Muscle layer of duodenum (tissue), 2 donors: ENCODE measurements at regions not wholly inside any gene's neighbourhood (a gene's known extent, or its start where the extent isn't known, plus 50 kb on each side); places are given as distances from the start of the nearest gene placed in this dataset.

ENCODE experiments used
- H3K27ac ChIP-seq: one replicate; pipeline ENCODE4 v1.7.0; 2013; ENCODE audit warnings: mild to moderate bottlenecking, low read length
- H3K27me3 ChIP-seq: one replicate; pipeline ENCODE4 v1.7.0; 2013; ENCODE audit warnings: low read depth, mild to moderate bottlenecking, control low read depth, low read length
- H3K36me3 ChIP-seq, 2 donors: one replicate each; pipeline ENCODE4 v1.7.0; 2013; ENCODE audit warnings: low read length in 2 of 2, control low read depth in 1 of 2, mild to moderate bottlenecking in 1 of 2; ENCODE audit not compliant: insufficient read depth in 2 of 2, control insufficient read depth in 1 of 2
- H3K4me1 ChIP-seq, 2 donors: one replicate each; pipeline ENCODE4 v1.7.0; 2013; ENCODE audit warnings: low read length in 2 of 2, mild to moderate bottlenecking in 2 of 2, control low read depth in 1 of 2, moderate library complexity in 1 of 2; ENCODE audit not compliant: insufficient read depth in 2 of 2, control insufficient read depth in 1 of 2
- H3K4me3 ChIP-seq, 2 donors: one replicate each; pipeline ENCODE4 v1.7.0; 2013; ENCODE audit warnings: low read length in 2 of 2, low read depth in 1 of 2, mild to moderate bottlenecking in 1 of 2
- H3K9me3 ChIP-seq, 2 donors: one replicate each; pipeline ENCODE4 v1.7.0; 2013; ENCODE audit warnings: low read length in 2 of 2, control low read depth in 1 of 2, mild to moderate bottlenecking in 1 of 2; ENCODE audit not compliant: control insufficient read depth in 1 of 2
- donor health status: healthy.

GRCh38 chr20:23277316-23277715, 73.3 kb upstream of the NXT1 start:
- Histone ChIP-seq H3K4me1 (no peaks in the 10 kb centered on the region), H3K36me3 (no peaks in the 10 kb centered on the region), H3K4me3 (no peak overlapping the region), H3K9me3 (peaks cover 0 to 6% of the 10 kb centered on the region in 2 donors), H3K27ac (no peak overlapping the region), H3K27me3 (no peaks in the 10 kb centered on the region)

GRCh38 chr20:23273776-23274175, 76.8 kb upstream of the NXT1 start:
- Histone ChIP-seq H3K27me3 (no peaks in the 10 kb centered on the region), H3K4me3 (no peak overlapping the region), H3K9me3 (peaks cover 0 to 6% of the 10 kb centered on the region in 2 donors), H3K4me1 (no peaks in the 10 kb centered on the region), H3K27ac (no peak overlapping the region), H3K36me3 (no peaks in the 10 kb centered on the region)

DNA sequence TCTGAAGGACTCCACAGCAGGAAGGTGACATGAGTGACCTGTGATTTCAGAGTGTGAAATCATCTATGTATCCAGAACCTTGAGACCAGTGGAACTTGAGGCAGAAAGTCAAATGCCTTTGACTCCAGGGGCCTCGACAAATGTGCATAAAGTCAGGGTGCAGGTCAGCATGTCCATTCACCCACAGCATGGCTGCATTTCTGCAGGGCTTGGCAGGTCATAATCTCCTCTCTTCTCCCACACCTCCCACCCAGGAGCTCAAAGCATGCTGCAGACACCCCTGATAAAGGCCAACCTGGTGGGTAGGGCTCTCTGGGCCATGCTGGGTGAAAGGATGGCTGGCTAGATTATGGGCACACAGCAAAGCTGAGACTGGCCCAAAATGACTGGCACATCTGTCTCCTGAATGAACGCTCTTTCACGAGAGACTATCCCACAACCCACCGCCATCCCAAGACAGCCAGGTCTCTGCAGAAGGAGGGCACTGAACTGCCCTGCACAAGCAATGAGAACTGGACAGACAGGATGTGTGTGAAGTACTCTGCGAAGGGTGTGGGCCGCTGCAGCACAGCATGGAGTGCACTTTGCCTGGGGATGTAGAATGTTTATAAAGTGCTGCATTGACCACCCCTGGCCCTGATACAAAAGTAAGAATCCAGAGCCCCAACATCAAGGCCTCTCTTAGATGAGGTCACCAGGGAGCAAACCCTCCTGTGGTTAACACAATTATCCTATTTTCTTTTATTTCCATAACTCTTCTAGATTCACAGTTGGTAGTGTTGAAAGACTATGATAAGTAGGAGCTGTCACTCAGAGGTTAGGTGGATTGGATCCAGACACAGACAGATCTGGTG, 78.2 kb upstream of the NXT1 start:
- Histone ChIP-seq H3K36me3 (no peaks in the 10 kb centered on the region), H3K9me3 (peaks cover 0 to 6% of the 10 kb centered on the region in 2 donors), H3K4me3 (no peak overlapping the region), H3K4me1 (no peaks in the 10 kb centered on the region), H3K27ac (no peak overlapping the region), H3K27me3 (no peaks in the 10 kb centered on the region)

- Histone ChIP-seq H3K27me3 (no peaks in the 10 kb centered on the region), H3K9me3 (no peaks in the 10 kb centered on the region), H3K4me1 (no peaks in the 10 kb centered on the region), H3K27ac (peak overlapping the region; percentile 1), H3K4me3 (no peak overlapping the region), H3K36me3 (no peaks in the 10 kb centered on the region)
Observed at GRCh38 chr20:23270382-23270911, 80.1 kb upstream of the NXT1 start.

- Histone ChIP-seq H3K27ac (peak overlapping the region; percentile 1), H3K27me3 (no peaks in the 10 kb centered on the region), H3K4me3 (no peak overlapping the region), H3K4me1 (no peaks in the 10 kb centered on the region), H3K9me3 (no peaks in the 10 kb centered on the region), H3K36me3 (no peaks in the 10 kb centered on the region)
Observed at GRCh38 chr20:23269954-23270353, 80.6 kb upstream of the NXT1 start.

GRCh38 chr20:23268792-23269354, 81.7 kb upstream of the NXT1 start:
- Histone ChIP-seq H3K9me3 (no peaks in the 10 kb centered on the region), H3K27ac (no peak overlapping the region), H3K4me3 (no peak overlapping the region), H3K27me3 (no peaks in the 10 kb centered on the region), H3K4me1 (no peaks in the 10 kb centered on the region), H3K36me3 (no peaks in the 10 kb centered on the region)

DNA sequence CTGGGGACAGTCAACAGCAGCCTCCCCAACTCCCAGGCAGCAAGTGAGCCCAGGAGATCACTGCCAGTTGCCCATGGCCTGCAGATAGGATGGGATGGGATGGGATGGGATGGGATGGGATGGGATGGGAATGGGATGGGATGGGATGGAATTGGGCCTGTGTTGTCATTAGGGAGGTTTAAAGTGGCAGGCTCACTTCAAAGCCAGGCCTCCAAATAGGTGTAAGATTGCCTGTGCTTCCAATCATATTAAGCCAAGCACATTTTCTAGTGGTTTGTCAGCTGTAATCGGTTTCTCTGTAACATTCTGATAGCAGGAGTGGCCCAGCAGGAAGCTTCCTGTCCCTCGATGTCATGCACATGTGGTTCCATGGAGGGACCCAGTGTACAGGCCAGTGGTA, 82.7 kb upstream of the NXT1 start:
- Histone ChIP-seq H3K36me3 (no peaks in the 10 kb centered on the region), H3K9me3 (peaks cover 0 to 4% of the 10 kb centered on the region in 2 donors), H3K4me1 (no peaks in the 10 kb centered on the region)

GRCh38 chr20:23266530-23267398, 83.8 kb upstream of the NXT1 start:
- H3K4me1 ChIP-seq, result no peaks in the 10 kb centered on the region
- no peaks in the 10 kb centered on the region for H3K27me3 ChIP-seq
- peaks cover 0 to 4% of the 10 kb centered on the region in 2 donors for H3K9me3 ChIP-seq

More for the DNA sequence above, 82.7 kb upstream of the NXT1 start:
- Histone ChIP-seq H3K27ac (no peak overlapping the region), H3K4me3 (no peak overlapping the region), H3K27me3 (no peaks in the 10 kb centered on the region)

DNA sequence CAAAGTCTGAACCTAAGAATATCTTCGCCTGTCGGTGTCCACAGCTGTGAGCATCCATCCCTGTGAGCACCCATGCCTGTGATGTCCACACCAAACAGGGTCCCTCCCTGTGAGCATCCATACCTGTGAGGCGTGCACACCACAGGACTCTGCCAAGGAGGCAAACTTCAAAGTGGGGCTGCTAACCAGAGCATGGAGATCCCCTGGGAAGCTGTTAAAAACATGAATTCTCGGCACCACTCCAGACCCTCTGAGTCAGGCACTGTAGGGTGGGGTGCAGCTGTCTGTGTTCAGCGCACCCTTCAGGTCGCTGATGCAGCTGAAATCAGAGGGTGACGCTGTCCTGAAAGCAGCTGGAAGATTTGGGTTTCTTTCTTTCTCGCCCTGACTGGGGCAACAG, 85.4 kb upstream of the NXT1 start:
- Histone ChIP-seq H3K9me3 (peaks cover 0 to 4% of the 10 kb centered on the region in 2 donors), H3K27me3 (no peaks in the 10 kb centered on the region), H3K4me1 (no peaks in the 10 kb centered on the region), H3K4me3 (no peak overlapping the region), H3K36me3 (no peaks in the 10 kb centered on the region), H3K27ac (no peak overlapping the region)

More at GRCh38 chr20:23266530-23267398, 83.8 kb upstream of the NXT1 start:
- Histone ChIP-seq H3K4me3 (no peak overlapping the region), H3K27ac (no peak overlapping the region), H3K36me3 (no peaks in the 10 kb centered on the region)

- no peak overlapping the region for H3K27ac ChIP-seq
- H3K27me3 ChIP-seq, result no peaks in the 10 kb centered on the region
- H3K9me3 ChIP-seq, result peaks cover 0 to 4% of the 10 kb centered on the region in 2 donors
- H3K4me1 ChIP-seq, result no peaks in the 10 kb centered on the region
- H3K4me3 ChIP-seq, result no peak overlapping the region
- H3K36me3 ChIP-seq, result no peaks in the 10 kb centered on the region
Observed at GRCh38 chr20:23264545-23264944, 86.0 kb upstream of the NXT1 start.
